Neural cell (in vitro differentiated cells): ENCODE measurements at regions not wholly inside any gene's neighbourhood (a gene's known extent, or its start where the extent isn't known, plus 50 kb on each side); places are given as distances from the start of the nearest gene placed in this dataset.
"Not testable (repeated sequence)": the region's sequence is repeated elsewhere in the genome, so short reads cannot be mapped to it uniquely, and the experiment has no call there.

Source experiments
- H2AFZ ChIP-seq: fragments of 200-600, 300-800 bp; sonication (generic), shearing (Covaris generic); 2 replicates; pipeline ENCODE4 v1.6.0; 2014; ENCODE audit warnings: low read depth, mild to moderate bottlenecking, antibody characterized with exemption, low read length, moderate library complexity
- H3F3A ChIP-seq: fragments of 200-600 bp; shearing (Covaris generic); 2 replicates; pipeline ENCODE4 v1.6.1; 2016; ENCODE audit warnings: mild to moderate bottlenecking, moderate library complexity, mixed read lengths, antibody characterized with exemption, low read length; ENCODE audit not compliant: insufficient read depth, poor library complexity, severe bottlenecking
- H3K27ac ChIP-seq: fragments of 200-600, 300-800 bp; sonication (generic), shearing (Covaris generic); 2 replicates; pipeline ENCODE4 v1.5.1; 2014; ENCODE audit warnings: mild to moderate bottlenecking, low read length, moderate library complexity
- H3K27me3 ChIP-seq: fragments of 300-800, 200-600 bp; sonication (generic), shearing (Covaris generic); 2 replicates; pipeline ENCODE4 v1.6.0; 2014; ENCODE audit warnings: mild to moderate bottlenecking, low read depth, low read length, moderate library complexity; ENCODE audit not compliant: insufficient read depth
- H3K36me3 ChIP-seq: fragments of 300-800, 200-600 bp; sonication (generic), shearing (Covaris generic); 2 replicates; pipeline ENCODE4 v1.5.1; 2014; ENCODE audit warnings: mild to moderate bottlenecking, antibody characterized with exemption, low read length, moderate library complexity; ENCODE audit not compliant: insufficient read depth
- H3K4me2 ChIP-seq: fragments of 300-800, 200-600 bp; sonication (generic), shearing (Covaris generic); 2 replicates; pipeline ENCODE4 v1.6.0; 2014; ENCODE audit warnings: mild to moderate bottlenecking, low read length
- H3K4me3 ChIP-seq: fragments of 300-800, 200-600 bp; sonication (generic), shearing (Covaris generic); 2 replicates; pipeline ENCODE4 v1.5.1; 2014; ENCODE audit warnings: mild to moderate bottlenecking, low read length, moderate library complexity
- H3K79me2 ChIP-seq: fragments of 200-600 bp; shearing (Covaris generic); replicated peaks from 2 replicates; pipeline ENCODE4 v1.6.0; 2014; ENCODE audit warnings: mild to moderate bottlenecking, low read length, moderate library complexity; ENCODE audit not compliant: insufficient read depth
- H3K9ac ChIP-seq: fragments of 300-800, 200-600 bp; sonication (generic), shearing (Covaris generic); 2 replicates; pipeline ENCODE4 v1.6.1; 2016; ENCODE audit warnings: mild to moderate bottlenecking, low read length, mixed read lengths
- H3K9me2 ChIP-seq: fragments of 200-600 bp; shearing (Covaris generic); 2 replicates; pipeline ENCODE4 v1.6.1; 2016; ENCODE audit warnings: mild to moderate bottlenecking, low read length, mixed read lengths; ENCODE audit not compliant: insufficient read depth
- H3K9me3 ChIP-seq: fragments of 200-600, 300-800 bp; sonication (generic), shearing (Covaris generic); 2 replicates; pipeline ENCODE4 v1.6.1; 2016; ENCODE audit warnings: mild to moderate bottlenecking, mixed run types, low read length, moderate library complexity, mixed read lengths
- H4K20me1 ChIP-seq: fragments of 200-600 bp; shearing (Covaris generic); 2 replicates; pipeline ENCODE4 v1.6.1; 2016; ENCODE audit warnings: mild to moderate bottlenecking, mixed run types; ENCODE audit not compliant: insufficient read depth
- EP300 ChIP-seq: fragments of 450-650 bp; conservative IDR thresholded peaks from 2 replicates; pipeline ENCODE4 v1.6.1; 2014; ENCODE audit warnings: antibody characterized with exemption, mild to moderate bottlenecking, moderate library complexity; ENCODE audit not compliant: poor library complexity, severe bottlenecking
- EZH2 ChIP-seq: fragments of 200-600, 300-800 bp; shearing (Covaris generic), sonication (generic); IDR thresholded peaks from 2 replicates; pipeline ENCODE4 v1.6.1; 2014; ENCODE audit warnings: antibody characterized with exemption, low read length, borderline replicate concordance, mild to moderate bottlenecking; ENCODE audit not compliant: insufficient read depth, poor library complexity, severe bottlenecking
- MXI1 ChIP-seq: fragments of 450-650 bp; conservative IDR thresholded peaks from 2 replicates; pipeline ENCODE4 v1.6.1; 2014; ENCODE audit warnings: antibody characterized with exemption, mild to moderate bottlenecking; ENCODE audit not compliant: poor library complexity, severe bottlenecking
- POLR2AphosphoS5 ChIP-seq: IDR thresholded peaks from 2 replicates; pipeline ENCODE4 v1.6.1; 2012
- RAD21 ChIP-seq: fragments of 450-650 bp; conservative IDR thresholded peaks from 2 replicates; pipeline ENCODE4 v1.6.1; 2014; ENCODE audit warnings: antibody characterized with exemption, mild to moderate bottlenecking, moderate library complexity
- SMC3 ChIP-seq: fragments of 450-650 bp; conservative IDR thresholded peaks from 2 replicates; pipeline ENCODE4 v1.6.1; 2014; ENCODE audit warnings: antibody characterized with exemption, mild to moderate bottlenecking, moderate library complexity; ENCODE audit not compliant: poor library complexity
- TAF1 ChIP-seq: IDR thresholded peaks from 2 replicates; pipeline ENCODE4 v1.6.1; 2012; ENCODE audit warnings: low read depth
- TF ChIP-seq, protein P1 (sequence below): fragments of 450-650 bp; IDR thresholded peaks from 2 replicates; pipeline ENCODE4 v1.5.1; 2014; ENCODE audit warnings: antibody characterized with exemption, mild to moderate bottlenecking, moderate library complexity; ENCODE audit not compliant: poor library complexity, severe bottlenecking
- TF ChIP-seq, protein P2 (sequence below): IDR thresholded peaks from 2 replicates; pipeline ENCODE4 v1.6.1; 2012; ENCODE audit warnings: borderline replicate concordance

DNA sequence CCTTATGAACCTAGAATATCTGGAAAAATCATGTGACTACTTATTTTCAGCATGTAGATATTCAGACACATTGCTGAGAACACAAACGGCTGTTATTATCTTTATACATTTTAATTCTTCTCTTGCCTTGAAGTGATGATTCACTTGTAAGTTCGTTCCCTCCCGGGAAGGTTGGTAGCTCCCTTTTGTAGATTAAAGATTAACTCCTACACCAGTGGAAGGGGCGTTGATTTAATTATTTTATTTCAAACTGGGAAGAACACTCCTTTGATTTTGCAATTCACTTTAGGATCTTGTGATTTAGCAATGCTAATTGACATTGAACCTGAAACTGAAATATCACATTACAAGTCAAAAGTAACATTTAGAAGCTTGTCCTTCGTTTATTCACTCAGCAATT lies 103.4 kb downstream of the VCY start:
- TF ChIP-seq, protein P1, sequence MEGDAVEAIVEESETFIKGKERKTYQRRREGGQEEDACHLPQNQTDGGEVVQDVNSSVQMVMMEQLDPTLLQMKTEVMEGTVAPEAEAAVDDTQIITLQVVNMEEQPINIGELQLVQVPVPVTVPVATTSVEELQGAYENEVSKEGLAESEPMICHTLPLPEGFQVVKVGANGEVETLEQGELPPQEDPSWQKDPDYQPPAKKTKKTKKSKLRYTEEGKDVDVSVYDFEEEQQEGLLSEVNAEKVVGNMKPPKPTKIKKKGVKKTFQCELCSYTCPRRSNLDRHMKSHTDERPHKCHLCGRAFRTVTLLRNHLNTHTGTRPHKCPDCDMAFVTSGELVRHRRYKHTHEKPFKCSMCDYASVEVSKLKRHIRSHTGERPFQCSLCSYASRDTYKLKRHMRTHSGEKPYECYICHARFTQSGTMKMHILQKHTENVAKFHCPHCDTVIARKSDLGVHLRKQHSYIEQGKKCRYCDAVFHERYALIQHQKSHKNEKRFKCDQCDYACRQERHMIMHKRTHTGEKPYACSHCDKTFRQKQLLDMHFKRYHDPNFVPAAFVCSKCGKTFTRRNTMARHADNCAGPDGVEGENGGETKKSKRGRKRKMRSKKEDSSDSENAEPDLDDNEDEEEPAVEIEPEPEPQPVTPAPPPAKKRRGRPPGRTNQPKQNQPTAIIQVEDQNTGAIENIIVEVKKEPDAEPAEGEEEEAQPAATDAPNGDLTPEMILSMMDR = no peak
- TF ChIP-seq POLR2AphosphoS5 (no peak), SMC3 (no peak), MXI1 (no peak), RAD21 (no peak), EZH2 (no peak), EP300 (no peak), TAF1 (no peak)
- TF ChIP-seq, protein P2, sequence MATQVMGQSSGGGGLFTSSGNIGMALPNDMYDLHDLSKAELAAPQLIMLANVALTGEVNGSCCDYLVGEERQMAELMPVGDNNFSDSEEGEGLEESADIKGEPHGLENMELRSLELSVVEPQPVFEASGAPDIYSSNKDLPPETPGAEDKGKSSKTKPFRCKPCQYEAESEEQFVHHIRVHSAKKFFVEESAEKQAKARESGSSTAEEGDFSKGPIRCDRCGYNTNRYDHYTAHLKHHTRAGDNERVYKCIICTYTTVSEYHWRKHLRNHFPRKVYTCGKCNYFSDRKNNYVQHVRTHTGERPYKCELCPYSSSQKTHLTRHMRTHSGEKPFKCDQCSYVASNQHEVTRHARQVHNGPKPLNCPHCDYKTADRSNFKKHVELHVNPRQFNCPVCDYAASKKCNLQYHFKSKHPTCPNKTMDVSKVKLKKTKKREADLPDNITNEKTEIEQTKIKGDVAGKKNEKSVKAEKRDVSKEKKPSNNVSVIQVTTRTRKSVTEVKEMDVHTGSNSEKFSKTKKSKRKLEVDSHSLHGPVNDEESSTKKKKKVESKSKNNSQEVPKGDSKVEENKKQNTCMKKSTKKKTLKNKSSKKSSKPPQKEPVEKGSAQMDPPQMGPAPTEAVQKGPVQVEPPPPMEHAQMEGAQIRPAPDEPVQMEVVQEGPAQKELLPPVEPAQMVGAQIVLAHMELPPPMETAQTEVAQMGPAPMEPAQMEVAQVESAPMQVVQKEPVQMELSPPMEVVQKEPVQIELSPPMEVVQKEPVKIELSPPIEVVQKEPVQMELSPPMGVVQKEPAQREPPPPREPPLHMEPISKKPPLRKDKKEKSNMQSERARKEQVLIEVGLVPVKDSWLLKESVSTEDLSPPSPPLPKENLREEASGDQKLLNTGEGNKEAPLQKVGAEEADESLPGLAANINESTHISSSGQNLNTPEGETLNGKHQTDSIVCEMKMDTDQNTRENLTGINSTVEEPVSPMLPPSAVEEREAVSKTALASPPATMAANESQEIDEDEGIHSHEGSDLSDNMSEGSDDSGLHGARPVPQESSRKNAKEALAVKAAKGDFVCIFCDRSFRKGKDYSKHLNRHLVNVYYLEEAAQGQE = no peak
- Histone ChIP-seq H3K4me3 (no peak overlapping the region), H3K36me3 (no peaks in the 10 kb centered on the region), H4K20me1 (no peaks in the 10 kb centered on the region), H3K9ac (no peak overlapping the region), H3K27ac (no peak overlapping the region), H3K27me3 (no peaks in the 10 kb centered on the region), H3K4me2 (no peak overlapping the region), H3K79me2 (no peaks in the 10 kb centered on the region), H3K9me3 (no peaks in the 10 kb centered on the region), H2AFZ (no peak overlapping the region), H3F3A (no peaks in the 10 kb centered on the region), H3K9me2 (no peaks in the 10 kb centered on the region)

GRCh38 chrY:13894028-13894427 lies 92.2 kb downstream of the VCY start:
- not testable (repeated sequence) for H3K4me2 ChIP-seq, H2AFZ ChIP-seq, H3K4me3 ChIP-seq, H3K9me3 ChIP-seq, H3K36me3 ChIP-seq, H3F3A ChIP-seq, H3K27ac ChIP-seq, H4K20me1 ChIP-seq, H3K79me2 ChIP-seq, H3K9ac ChIP-seq, H3K27me3 ChIP-seq, H3K9me2 ChIP-seq

DNA sequence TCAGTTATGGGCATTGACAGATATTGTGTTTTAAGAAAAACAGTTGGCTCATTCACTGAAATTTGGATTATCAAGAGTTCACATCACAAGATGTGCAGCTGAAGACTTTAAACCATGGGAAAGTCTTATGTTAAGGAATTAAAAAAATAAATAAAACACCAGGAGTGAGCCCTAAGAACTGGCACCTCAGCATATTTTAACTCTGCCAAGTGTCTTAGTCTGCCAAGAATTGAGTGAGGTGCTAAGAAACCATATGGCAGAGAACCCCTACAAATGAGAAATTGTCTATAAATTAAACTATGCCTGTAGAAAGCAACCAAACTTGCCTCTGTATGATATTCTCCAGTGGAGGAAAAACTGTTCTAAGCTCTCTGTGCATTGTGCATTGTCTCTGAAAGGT lies 78.5 kb downstream of the VCY start:
- Histone ChIP-seq H3K79me2 (no peaks in the 10 kb centered on the region), H3F3A (no peaks in the 10 kb centered on the region), H3K27ac (no peak overlapping the region), H4K20me1 (no peaks in the 10 kb centered on the region), H2AFZ (no peak overlapping the region), H3K9ac (no peak overlapping the region), H3K9me3 (no peaks in the 10 kb centered on the region), H3K27me3 (no peaks in the 10 kb centered on the region), H3K36me3 (no peaks in the 10 kb centered on the region), H3K9me2 (no peaks in the 10 kb centered on the region), H3K4me3 (no peak overlapping the region), H3K4me2 (no peak overlapping the region)
- no peak for TF ChIP-seq MXI1
- no peak for TF ChIP-seq POLR2AphosphoS5
- TF ChIP-seq EZH2 = no peak
- TF ChIP-seq SMC3 = no peak
- TF ChIP-seq, protein P1 = no peak
- TF ChIP-seq TAF1 = no peak
- TF ChIP-seq EP300 = no peak
- TF ChIP-seq RAD21 = no peak
- TF ChIP-seq, protein P2 = no peak
